ENCODE measurements at regions not wholly inside any gene's neighbourhood (a gene's known extent, or its start where the extent isn't known, plus 50 kb on each side); places are given as distances from the start of the nearest gene placed in this dataset.

DNA sequence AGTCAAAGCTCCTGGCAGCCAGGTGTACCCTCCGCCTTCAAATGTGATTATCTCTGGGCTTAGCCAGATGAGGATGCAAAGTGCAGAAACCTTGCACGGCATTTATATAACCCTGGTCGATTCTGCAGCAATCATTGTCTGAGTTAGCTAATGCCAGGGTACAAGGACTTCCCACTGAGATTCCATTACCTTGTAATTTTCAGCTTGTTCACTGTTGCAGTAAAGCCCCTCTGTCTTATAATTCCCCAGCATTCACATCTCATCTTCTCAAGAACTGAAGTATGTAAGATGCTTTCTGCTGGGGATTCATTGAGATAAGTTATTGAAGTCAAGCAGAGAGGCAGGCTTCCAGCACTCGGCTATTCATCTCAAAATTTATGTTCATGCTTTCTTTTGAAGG, 1090.6 kb upstream of the AUTS2 start:
- intact Hi-C loops (cut with micrococcal nuclease): no loop called here

DNA sequence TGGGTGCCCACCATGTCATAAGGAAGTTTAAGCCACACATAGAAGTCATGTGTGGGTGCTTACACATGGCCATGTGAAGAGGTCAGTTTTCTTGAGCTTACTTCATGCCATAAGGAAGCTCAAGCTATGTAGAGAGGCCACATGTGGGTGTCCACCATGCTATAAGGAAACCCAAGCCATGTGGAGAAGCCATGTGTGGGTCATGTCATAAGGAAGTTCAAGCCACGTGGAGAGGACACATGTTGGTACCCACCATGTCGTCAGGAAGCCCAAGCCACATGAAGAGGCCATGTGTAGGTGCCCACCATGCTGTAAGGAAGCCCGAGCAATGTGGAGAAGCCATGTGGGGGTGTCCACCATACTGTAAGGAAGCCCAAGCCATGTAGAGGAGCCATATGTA, 1089.2 kb upstream of the AUTS2 start:
- intact Hi-C loops (cut with micrococcal nuclease): no loop called here

DNA sequence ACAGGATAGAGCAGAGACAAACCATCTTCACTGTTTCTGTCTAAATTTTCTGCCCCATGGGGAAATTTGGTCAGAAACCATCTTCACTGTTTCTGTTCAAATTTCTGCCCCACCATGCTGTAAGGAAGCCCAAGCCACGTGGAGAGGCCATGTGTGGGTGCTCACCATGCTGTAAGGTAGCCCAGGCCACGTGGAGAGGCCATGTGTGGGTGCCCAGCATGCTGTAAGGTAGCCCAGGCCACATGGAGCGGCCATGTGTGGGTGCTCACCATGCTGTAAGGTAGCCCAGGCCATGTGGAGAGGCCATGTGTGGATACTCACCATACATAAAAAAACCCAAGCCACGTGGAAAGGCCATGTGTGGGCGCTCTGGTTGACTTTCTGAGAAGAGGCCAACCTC, 1088.7 kb upstream of the AUTS2 start:
- intact Hi-C loops (cut with micrococcal nuclease): no loop called here

GRCh38 chr7:68511281-68511680, 1087.0 kb upstream of the AUTS2 start:
- intact Hi-C loops (cut with micrococcal nuclease): no loop called here

DNA sequence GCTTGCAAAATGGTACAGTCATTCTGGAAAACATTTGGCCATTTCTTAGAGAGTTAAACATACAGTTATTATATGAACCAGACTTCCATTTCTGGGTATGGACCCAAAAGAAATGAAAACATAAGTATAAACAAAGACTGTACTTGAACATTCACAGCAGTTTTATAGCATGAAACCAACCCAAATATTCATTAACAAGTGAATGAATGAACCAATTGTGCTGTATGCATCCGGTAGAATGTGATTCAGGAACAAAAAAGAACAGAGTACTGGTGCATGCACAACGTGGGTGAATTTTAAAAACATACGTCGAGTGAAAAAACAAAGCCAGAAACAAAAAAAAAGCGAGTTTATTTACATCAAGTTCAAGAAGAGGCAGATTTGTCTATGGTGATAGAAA, 1085.8 kb upstream of the AUTS2 start:
- intact Hi-C loops (cut with micrococcal nuclease): no loop called here

- intact Hi-C loops (cut with micrococcal nuclease): no loop called here
Measured at GRCh38 chr7:68518060-68518459, 1080.2 kb upstream of the AUTS2 start.

- intact Hi-C loops (cut with micrococcal nuclease): no loop called here
Measured at GRCh38 chr7:68524126-68524525, 1074.1 kb upstream of the AUTS2 start.

- intact Hi-C loops (cut with micrococcal nuclease): no loop called here
Measured at GRCh38 chr7:68529221-68529620, 1069.1 kb upstream of the AUTS2 start.

DNA sequence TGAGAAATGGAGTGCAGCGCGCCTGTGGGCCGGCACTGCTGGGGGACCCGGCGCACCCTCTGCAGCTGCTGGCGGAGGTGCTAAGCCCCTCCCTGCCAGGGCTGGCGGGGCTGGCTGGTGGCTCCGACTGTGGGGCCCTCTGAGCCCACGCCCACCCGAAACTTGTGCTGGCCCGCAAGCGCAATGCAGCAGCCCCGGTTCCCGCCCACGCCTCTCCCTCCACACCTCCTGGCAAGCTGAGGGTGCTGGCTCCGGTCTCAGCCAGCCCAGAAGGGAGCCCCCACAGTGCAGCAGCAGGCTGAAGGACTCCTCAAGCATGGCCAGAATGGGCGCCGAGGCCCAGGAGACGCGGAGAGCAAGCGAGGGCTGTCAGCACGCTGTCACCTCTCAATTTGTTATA, 1063.0 kb upstream of the AUTS2 start:
- intact Hi-C loops (cut with micrococcal nuclease): no loop called here

- intact Hi-C loops (cut with micrococcal nuclease): no loop called here
Measured at GRCh38 chr7:68537051-68537773, 1061.1 kb upstream of the AUTS2 start.

DNA sequence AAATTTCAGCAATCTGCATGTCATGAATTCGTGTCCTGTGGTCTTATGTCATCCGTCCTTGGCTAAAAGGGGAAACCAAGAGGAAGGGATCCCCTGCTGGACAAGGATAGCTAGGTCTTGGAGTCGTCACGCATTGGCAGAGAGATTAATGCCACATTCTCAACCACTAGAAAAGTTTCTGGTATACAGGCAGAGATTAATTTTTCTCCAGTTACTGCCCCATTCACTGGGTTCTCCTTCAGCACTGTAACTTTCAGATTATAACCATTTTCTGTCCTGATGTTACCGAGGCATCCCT, 1060.6 kb upstream of the AUTS2 start:
- intact Hi-C loops (cut with micrococcal nuclease): no loop called here

DNA sequence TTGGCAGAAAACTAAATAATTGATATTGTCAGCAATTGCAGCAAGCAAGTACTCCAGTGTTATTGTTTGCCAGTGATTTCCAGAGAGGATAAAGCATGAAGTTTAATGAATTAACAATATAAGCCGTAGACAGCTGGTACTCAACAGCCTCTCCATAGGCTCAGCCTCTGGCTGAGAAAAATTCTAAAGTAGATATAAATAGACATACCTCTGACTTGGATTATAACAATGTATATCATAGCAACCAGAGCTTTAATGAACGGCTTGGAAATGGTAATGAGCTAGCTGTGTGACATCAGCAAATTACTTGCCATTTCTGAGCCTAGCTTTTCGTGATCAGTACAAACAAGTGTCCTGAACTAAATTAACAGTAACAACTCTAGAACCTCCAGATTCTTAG, 1055.4 kb upstream of the AUTS2 start:
- intact Hi-C loops (cut with micrococcal nuclease): no loop called here

DNA sequence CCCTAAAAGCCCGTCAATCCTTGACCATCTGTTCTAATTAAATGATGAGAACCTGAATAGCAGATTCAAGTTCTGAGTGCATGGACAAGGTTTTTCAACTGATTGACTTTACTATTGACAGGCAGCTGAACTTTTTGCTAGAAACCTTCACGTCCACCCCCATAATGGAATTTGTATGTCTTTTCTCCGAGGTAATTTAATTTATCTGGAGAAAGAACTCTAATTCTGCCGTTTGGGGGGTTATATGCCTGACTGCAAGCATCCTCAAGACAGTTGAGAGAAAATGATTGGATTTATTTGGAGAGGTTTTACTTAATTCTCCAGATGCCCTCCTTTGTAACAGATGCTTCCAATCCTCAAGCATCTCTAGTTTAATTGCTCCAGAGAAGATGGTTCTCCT, 1053.4 kb upstream of the AUTS2 start:
- intact Hi-C loops (cut with micrococcal nuclease): no loop called here

GRCh38 chr7:68547181-68547580, 1051.1 kb upstream of the AUTS2 start:
- intact Hi-C loops (cut with micrococcal nuclease): no loop called here

- intact Hi-C loops (cut with micrococcal nuclease): no loop called here
Measured at GRCh38 chr7:68547799-68548198, 1050.5 kb upstream of the AUTS2 start.

DNA sequence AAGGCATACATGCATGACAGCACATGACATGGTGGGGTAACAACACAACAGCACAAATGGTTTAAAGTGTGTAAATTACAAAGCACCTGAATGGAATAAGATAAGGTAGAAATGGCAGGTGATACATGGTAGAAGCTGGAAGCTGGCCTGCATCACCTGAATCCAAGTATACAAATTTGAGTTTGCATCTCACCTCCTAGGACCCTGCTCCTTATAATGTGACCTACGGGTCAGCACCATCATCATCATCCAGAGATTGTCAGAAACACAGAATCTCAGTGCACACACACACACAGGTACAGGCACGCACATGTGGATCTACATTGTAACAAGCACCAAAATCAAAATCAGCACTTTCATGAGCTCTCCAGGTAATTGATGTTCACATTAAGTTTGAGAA, 1048.2 kb upstream of the AUTS2 start:
- intact Hi-C loops (cut with micrococcal nuclease): no loop called here

DNA sequence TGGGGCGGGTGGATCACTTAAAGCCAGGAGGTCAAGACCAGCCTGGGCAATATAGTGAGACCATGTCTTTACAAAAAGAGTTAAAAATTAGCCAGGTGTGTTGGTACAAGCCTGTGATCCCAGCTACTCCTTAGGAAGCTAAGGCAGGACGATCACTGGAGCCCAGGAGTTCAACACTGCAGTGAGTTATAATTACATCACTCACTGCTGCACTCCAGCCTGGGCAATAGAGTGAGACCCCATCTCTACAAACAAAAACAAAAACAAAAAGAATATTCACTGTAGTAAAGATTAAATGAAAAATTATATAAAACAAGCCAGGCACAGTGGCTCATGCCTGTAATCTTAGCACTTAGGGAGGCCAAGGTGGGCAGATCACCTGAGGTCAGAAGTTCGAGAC, 1047.6 kb upstream of the AUTS2 start:
- intact Hi-C loops (cut with micrococcal nuclease): no loop called here

- intact Hi-C loops (cut with micrococcal nuclease): no loop called here
Measured at GRCh38 chr7:68556537-68556936, 1041.7 kb upstream of the AUTS2 start.

GRCh38 chr7:68559518-68559917, 1038.8 kb upstream of the AUTS2 start:
- intact Hi-C loops (cut with micrococcal nuclease): no loop called here

DNA sequence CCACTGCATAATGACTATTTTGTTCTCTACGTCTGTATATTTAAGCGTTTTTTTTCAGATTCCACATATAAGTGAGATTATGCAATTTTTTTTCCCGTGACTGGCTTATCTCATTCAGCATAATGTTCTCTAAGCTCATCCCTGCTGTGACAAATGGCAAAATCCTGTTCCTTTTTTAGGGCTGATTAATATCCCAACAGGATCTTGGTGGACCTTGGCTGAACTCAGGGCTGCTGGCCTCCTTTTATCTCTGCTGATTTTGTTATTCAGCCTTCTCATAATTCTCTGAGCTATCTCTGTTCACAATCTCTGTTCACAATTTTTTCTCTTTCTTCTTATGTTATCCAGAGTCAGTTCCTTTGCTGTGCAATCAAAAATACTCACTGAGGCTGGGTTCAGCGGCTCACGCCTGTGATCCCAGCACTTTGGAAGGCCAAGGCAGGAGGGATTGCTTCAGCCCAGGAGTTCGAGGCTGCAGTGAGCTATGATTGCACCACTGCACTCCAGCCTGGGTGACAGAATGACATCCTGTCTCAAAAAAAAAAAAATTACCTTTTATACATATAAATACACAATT, 1035.9 kb upstream of the AUTS2 start:
- intact Hi-C loops (cut with micrococcal nuclease): no loop called here

DNA sequence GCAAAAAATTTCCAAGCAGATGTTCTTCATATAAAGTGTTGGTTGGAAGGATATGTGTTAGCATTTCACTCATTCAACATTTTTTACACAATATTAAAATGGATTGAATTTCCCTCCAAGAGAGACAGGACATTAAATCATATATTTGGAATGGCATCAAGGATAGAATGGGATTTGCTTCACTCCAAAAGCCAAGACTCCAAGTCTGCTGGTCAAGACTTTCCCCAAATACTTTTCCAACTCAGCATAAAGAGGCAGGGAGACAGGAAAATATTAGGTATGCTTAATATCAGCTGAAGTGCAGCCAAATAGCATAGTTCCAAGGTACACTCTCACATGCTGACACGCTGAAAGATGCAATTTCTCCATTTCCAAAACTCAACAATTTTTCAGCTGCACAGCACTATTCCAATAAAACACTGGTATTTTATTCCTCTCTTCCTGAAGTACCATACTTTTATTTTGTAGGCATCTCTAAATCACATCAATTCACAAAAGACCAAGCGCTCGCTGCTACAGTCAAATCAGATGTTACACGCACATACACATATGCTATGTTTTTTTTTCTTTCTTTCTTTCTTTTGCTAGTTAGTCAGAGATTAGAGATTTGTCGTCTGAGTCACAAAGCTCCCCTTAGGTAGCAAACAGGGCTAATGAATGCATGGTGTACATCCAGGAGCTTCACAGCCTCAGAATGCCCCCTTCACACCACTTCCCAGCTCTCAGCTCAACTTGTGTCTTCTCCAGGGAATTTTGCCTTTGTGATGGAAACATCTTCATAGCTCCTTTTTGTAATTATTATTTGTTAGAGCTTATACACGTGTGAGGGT, 1033.8 kb upstream of the AUTS2 start:
- intact Hi-C loops (cut with micrococcal nuclease): no loop called here

GRCh38 chr7:68571286-68571685, 1027.0 kb upstream of the AUTS2 start:
- intact Hi-C loops (cut with micrococcal nuclease): no loop called here

Data from T-helper 2 cell treated with Interferon-gamma antibody and Interleukin-4, amounts not matched to agents 100 ng/mL and 5 ng/mL, for 36 hours (primary cell).